ENCODE measurements at regions not wholly inside any gene's neighbourhood (a gene's known extent, or its start where the extent isn't known, plus 50 kb on each side); places are given as distances from the start of the nearest gene placed in this dataset.
"Not testable (repeated sequence)": the region's sequence is repeated elsewhere in the genome, so short reads cannot be mapped to it uniquely, and the experiment has no call there.

DNA sequence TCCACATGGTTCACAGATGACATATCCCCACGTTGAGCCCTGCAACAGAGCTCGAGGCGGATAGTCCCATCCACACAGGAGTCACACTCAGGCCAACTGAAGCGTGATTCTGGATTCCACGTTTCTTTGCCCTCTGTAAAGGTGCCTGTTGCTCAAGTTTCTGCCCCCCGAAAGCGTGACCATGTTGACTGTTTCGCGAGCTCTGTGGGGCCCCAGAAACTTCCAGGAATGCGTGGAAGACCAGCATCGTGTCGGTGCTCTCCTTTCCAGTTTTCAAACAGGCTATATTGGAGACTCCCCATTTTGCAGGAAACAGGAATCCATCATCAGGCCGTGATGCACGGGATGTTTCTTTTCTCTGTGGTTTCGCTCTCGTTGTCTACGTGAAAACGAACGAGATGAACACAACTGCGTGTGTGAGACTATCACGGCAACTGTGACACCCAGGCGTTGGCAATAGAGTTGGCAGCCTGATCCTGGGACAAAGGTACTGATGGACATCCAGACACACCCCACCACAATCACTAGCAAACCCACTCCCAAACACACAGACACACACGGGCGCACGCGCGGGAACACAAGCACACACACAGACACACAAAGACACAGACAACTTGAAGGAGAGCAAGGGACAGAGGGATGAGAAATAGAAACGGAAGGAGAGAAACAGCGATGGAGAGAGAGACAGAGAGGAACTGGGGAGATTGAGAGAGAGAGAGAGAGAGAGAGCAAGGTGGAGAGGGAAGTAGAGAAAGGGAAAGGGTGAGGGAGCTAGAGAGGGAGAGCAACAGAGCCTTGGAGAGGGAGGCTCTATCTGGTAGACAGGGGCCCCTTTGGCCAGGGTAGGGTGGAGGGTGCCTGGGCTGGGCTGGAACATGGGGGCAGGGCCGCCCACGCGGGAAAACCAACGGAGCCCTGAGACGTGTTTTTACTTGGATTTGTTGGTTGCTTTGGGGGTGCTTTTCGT is 1609.3 kb downstream of the SPATA31A7 start:
- DNase-seq (ENCODE audit: low read depth in 2 of 2) = not testable (repeated sequence)

- not testable (repeated sequence) for DNase-seq (ENCODE audit: low read depth in 2 of 2)
These were observed 1610.1 kb downstream of the SPATA31A7 start for GRCh38 chr9:62799851-62800371.

DNA sequence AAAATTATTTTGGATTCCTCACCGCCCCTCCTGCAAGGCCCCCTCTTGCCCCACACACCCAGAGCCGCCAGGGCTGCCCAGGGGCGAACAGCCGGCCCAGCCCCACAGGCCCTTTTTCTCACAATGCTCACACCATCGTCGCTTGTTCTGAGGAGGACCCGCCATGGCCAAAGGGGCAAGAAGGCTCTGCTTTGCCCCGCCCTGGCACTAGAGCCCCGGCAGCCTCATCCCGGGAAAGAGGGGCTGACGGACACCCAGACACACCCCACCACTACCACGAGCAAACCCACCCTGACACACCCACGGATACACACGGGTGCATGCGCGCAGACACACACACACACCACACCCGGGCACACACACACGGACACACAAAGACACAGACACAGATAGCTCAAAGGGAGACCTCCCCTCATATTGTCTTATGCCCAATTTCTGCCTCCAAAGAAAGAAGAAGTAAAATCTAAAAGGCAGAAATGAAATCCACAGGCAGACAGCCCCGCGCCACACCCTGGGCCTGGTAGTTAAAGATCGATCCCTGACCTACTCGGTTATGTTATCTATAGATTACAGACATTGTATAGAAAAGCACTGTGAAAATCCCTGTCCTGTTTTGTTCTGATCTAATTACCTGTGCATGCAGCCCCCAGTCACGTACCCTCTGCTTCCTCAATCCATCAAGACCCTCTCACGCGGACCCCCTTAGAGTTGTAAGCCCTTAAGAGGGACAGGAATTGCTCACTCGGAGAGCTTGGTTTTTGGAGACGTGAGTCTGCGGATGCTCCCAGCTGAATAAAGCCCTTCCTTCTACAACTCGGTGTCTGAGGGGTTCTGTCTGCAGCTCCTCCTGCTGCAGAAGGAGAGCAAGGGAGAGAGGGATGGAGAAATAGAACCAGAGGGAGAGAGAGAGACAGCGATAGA is 1610.9 kb downstream of the SPATA31A7 start:
- DNase-seq (ENCODE audit: low read depth in 2 of 2) = not testable (repeated sequence)

GRCh38 chr9:62801372-62801811 is 1611.6 kb downstream of the SPATA31A7 start:
- DNase-seq (ENCODE audit: low read depth in 2 of 2) = not testable (repeated sequence)

GRCh38 chr9:62801961-62802718 is 1612.3 kb downstream of the SPATA31A7 start:
- peak; percentile 47 to 51 for DNase-seq (ENCODE audit: low read depth in 2 of 2)

- DNase-seq (ENCODE audit: low read depth in 2 of 2) = not testable (repeated sequence)
These were observed 1612.9 kb downstream of the SPATA31A7 start for GRCh38 chr9:62802719-62803079.

GRCh38 chr9:62803099-62803498 is 1613.3 kb downstream of the SPATA31A7 start:
- not testable (repeated sequence) for DNase-seq (ENCODE audit: low read depth in 2 of 2)

- DNase-seq (ENCODE audit: low read depth in 2 of 2) = not testable (repeated sequence)
These were observed 1614.5 kb downstream of the SPATA31A7 start for GRCh38 chr9:62804314-62804713.

GRCh38 chr9:62807424-62807823 is 1617.6 kb downstream of the SPATA31A7 start:
- not testable (repeated sequence) for DNase-seq (ENCODE audit: low read depth in 2 of 2)

DNA sequence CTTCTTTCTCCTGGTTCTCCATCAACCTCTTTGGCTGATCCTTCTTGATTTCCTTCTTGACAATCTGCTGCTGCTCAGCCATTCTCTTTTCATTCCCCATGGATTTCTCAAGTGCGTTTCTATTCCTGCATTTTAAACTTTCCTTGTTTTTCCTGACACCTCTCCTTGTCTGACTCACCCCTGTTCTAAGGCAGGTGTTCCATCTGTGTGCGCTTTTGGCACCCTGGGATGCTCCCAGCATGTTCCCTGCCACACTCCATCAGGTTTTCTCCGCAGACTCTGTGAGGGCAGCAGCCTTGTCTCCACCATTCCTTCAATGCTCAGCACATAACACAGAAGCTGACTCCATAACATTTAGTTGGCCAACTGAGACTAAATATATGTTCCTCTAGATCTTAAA is 1618.2 kb downstream of the SPATA31A7 start:
- not testable (repeated sequence) for DNase-seq (ENCODE audit: low read depth in 2 of 2)

GRCh38 chr9:62810318-62810717 is 1620.5 kb downstream of the SPATA31A7 start:
- not testable (repeated sequence) for DNase-seq (ENCODE audit: low read depth in 2 of 2)

GRCh38 chr9:62810811-62811315 is 1621.0 kb downstream of the SPATA31A7 start:
- not testable (repeated sequence) for DNase-seq (ENCODE audit: low read depth in 2 of 2)

DNA sequence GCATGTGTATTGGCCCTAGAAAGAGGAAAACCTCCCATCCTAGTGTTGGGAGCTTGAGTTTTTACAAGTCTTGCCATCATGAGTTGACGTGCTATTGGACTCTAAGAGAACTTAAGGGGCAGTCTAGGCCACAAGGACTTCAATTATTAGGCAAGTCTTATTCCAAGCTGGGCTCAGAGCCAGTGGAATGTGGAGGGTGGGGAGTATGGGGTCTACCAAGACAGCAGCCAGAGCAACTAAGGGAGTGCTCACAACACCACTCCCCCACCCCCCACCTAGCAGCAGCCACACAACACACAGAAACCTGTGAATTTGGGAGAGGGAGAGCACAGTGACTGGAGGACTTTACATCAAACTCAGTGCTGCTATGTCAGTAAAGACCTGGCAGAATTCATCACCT is 1625.6 kb downstream of the SPATA31A7 start:
- not testable (repeated sequence) for DNase-seq (ENCODE audit: low read depth in 2 of 2)

- DNase-seq (ENCODE audit: low read depth in 2 of 2) = not testable (repeated sequence)
These were observed 1626.5 kb downstream of the SPATA31A7 start for GRCh38 chr9:62816331-62816730.

DNA sequence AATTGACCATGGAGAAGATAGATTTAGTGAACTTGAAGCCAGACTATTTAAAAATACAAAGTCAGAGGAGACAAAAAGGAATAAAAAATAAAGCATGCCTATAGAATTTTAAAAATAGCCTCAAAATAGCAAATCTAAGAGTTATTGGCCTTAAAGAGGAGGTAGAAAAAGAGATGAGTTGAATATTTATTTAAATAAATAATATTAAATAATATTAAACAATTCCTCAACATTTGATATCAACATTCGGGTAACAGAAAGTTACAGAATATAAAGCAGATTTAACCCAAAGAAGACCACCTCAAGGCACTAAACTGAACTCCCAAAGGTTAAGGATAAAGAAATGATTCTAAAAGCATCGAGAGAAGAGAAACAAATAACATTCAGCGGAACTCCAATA is 1627.4 kb downstream of the SPATA31A7 start:
- not testable (repeated sequence) for DNase-seq (ENCODE audit: low read depth in 2 of 2)

- not testable (repeated sequence) for DNase-seq (ENCODE audit: low read depth in 2 of 2)
These were observed 1632.3 kb downstream of the SPATA31A7 start for GRCh38 chr9:62822185-62822584.

DNA sequence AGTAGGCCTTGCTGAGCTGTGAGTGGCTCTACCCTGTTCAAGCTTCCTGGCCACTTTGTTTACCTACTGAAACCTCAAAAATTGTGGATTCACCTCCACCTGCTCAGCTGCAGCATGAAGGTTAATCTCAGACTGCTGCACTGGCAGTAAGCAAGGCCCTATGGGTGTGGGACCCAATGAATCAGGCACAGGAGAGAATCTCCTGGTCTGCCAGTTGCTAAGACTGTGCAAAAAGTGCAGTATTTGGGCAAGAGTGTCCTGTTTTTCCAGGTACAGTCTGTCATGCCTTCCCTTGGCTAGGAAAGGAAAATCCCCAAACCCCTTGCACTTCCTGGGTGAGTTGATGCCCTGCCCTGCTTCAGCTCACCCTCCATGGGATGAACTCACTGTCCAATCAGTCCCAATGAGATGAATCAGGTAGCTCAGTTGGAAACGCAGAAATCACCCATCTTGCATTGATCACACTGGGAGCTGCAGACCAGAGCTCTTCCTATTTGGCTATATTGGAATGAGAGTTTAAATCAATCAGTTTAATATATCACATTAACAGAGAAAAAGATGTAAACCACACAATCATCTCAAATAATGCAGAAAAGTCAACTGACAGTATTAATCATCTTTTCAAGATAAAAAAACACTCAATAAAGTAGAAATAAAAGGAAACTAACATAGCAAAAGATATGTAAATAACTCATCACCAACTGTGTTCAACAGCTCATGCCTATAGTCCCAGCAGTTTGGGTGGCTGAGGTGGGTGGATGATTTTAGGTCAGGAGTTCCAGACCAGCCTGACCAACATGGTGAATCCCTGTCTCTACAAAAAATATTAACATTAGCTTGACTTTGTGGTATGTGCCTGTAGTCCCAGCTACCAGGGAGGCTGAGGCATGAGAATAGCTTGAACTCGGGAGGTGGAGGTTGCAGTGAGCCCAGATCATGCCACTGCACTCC is 1638.4 kb downstream of the SPATA31A7 start:
- not testable (repeated sequence) for DNase-seq (ENCODE audit: low read depth in 2 of 2)

GRCh38 chr9:62830829-62831459 is 1641.1 kb downstream of the SPATA31A7 start:
- DNase-seq (ENCODE audit: low read depth in 2 of 2) = not testable (repeated sequence)
